Stimulated activated naive CD8-positive, alpha-beta T cell treated with anti-CD3 and anti-CD28 coated beads, Interleukin-15, Interleukin-2, amounts not matched to agents 100 U/mL and 50 U/mL, for 24 hours (primary cell): ENCODE measurements at regions not wholly inside any gene's neighbourhood (a gene's known extent, or its start where the extent isn't known, plus 50 kb on each side); places are given as distances from the start of the nearest gene placed in this dataset.

Source experiments
- ATAC-seq: fragments of 150-1000 bp; cut with Tn5 transposase; one replicate; pipeline ENCODE4 v1.10.0; 2021
- DNase-seq: peaks from one replicate; pipeline ENCODE4 v3.0.0; 2021

GRCh38 chr3:194928831-194929577, 243.3 kb downstream of the FAM43A start:
- DNase-seq (no peak), ATAC-seq (no peak)

GRCh38 chr3:194929578-194929960, 243.9 kb downstream of the FAM43A start:
- no peak for DNase-seq
- no peak for ATAC-seq

GRCh38 chr3:194930377-194931204, 244.9 kb downstream of the FAM43A start:
- DNase-seq (no peak), ATAC-seq (no peak)

- DNase-seq, result no peak
- ATAC-seq, result no peak
Observed at GRCh38 chr3:194931347-194931746, 245.7 kb downstream of the FAM43A start.

GRCh38 chr3:194931865-194932264, 246.2 kb downstream of the FAM43A start:
- DNase-seq (no peak), ATAC-seq (no peak)

- no peak for DNase-seq
Observed at GRCh38 chr3:194933465-194933864, 247.8 kb downstream of the FAM43A start.

GRCh38 chr3:194935061-194935460, 249.4 kb downstream of the FAM43A start:
- DNase-seq (no peak), ATAC-seq (no peak)

More at GRCh38 chr3:194933465-194933864, 247.8 kb downstream of the FAM43A start:
- ATAC-seq, result no peak

- DNase-seq (no peak), ATAC-seq (no peak)
Observed at GRCh38 chr3:194935632-194936470, 250.2 kb downstream of the FAM43A start.

- no peak for ATAC-seq
- DNase-seq, result no peak
Observed at GRCh38 chr3:194936659-194937058, 251.0 kb downstream of the FAM43A start.

- ATAC-seq (no peak), DNase-seq (no peak)
Observed at GRCh38 chr3:194937144-194937543, 251.5 kb downstream of the FAM43A start.

- DNase-seq, result no peak
- ATAC-seq, result no peak
Observed at GRCh38 chr3:194937882-194938321, 252.2 kb downstream of the FAM43A start.

- DNase-seq, result no peak
- no peak for ATAC-seq
Observed at GRCh38 chr3:194938845-194939531, 253.3 kb downstream of the FAM43A start.

- ATAC-seq (no peak), DNase-seq (no peak)
Observed at GRCh38 chr3:194939532-194939909, 253.8 kb downstream of the FAM43A start.

- DNase-seq (no peak), ATAC-seq (no peak)
Observed at GRCh38 chr3:194939949-194940770, 254.5 kb downstream of the FAM43A start.

GRCh38 chr3:194941360-194941955, 255.8 kb downstream of the FAM43A start:
- no peak for DNase-seq
- ATAC-seq, result no peak

- no peak for DNase-seq
- no peak for ATAC-seq
Observed at GRCh38 chr3:194941956-194942511, 256.4 kb downstream of the FAM43A start.

- DNase-seq (no peak), ATAC-seq (no peak)
Observed at GRCh38 chr3:194944526-194944925, 258.8 kb downstream of the FAM43A start.

GRCh38 chr3:194945508-194945907, 259.8 kb downstream of the FAM43A start:
- DNase-seq (no peak), ATAC-seq (no peak)

GRCh38 chr3:194946091-194946490, 260.4 kb downstream of the FAM43A start:
- DNase-seq, result no peak
- ATAC-seq, result no peak

GRCh38 chr3:194949592-194949991, 263.9 kb downstream of the FAM43A start:
- no peak for ATAC-seq
- DNase-seq, result no peak
